SK-N-SH (cell line): ENCODE measurements at regions not wholly inside any gene's neighbourhood (a gene's known extent, or its start where the extent isn't known, plus 50 kb on each side); places are given as distances from the start of the nearest gene placed in this dataset.

Experiments used
- CTCF ChIA-PET: fragments of 300-600, 350-600 bp; formaldehyde crosslinking; extraction: SDS; loops from one replicate; lab custom pipeline; 2021; lab: Yijun Ruan, JAX
- POLR2A ChIA-PET: fragments of 350-600 bp; sonication (Branson Sonifier 250); formaldehyde crosslinking; extraction: SDS; loops from one replicate; lab custom pipeline; 2020; ENCODE audit warnings: antibody characterized with exemption, inconsistent platforms; lab: Yijun Ruan, JAX
- DNase-seq: peaks from one replicate; pipeline ENCODE4 v3.0.0; 2012
- H2AFZ ChIP-seq: fragments of 200-600 bp; sonication (generic); 2 replicates; pipeline ENCODE4 v1.8.1; 2016; ENCODE audit warnings: antibody characterized with exemption, mild to moderate bottlenecking, low read depth
- H3F3A ChIP-seq: fragments of 200-600 bp; sonication (generic); replicated peaks from 2 replicates; pipeline ENCODE3; 2016; ENCODE audit warnings: antibody characterized with exemption, mild to moderate bottlenecking; ENCODE audit not compliant: insufficient read depth
- H3K27ac ChIP-seq, 2 experiments: fragments of 200-500 bp in 1 of 2; fragments of 200-600 bp in 1 of 2; sonication (Bioruptor generic) in 1 of 2; sonication (generic), shearing (Covaris generic) in 1 of 2; 2 replicates each; pipeline versions ENCODE4 v1.5.1 to v1.6.1; 2014 to 2016; ENCODE audit warnings: low read depth in 2 of 2, inconsistent platforms in 1 of 2, low read length in 1 of 2, mild to moderate bottlenecking in 1 of 2, mixed read lengths in 1 of 2
- H3K27me3 ChIP-seq: fragments of 200-600 bp; sonication (generic), shearing (Covaris generic); 2 replicates; pipeline ENCODE4 v1.6.1; 2016; ENCODE audit warnings: mixed run types; ENCODE audit not compliant: insufficient read depth
- H3K36me3 ChIP-seq, 2 experiments: fragments of 200-500 bp in 1 of 2; fragments of 200-600 bp in 1 of 2; sonication (Bioruptor generic) in 1 of 2; sonication (generic) in 1 of 2; replicated peaks in 1 of 2; 2 replicates each; pipeline versions ENCODE3 to v1.5.1; 2014 to 2016; ENCODE audit warnings: low read length in 1 of 2, mild to moderate bottlenecking in 1 of 2; ENCODE audit not compliant: insufficient read depth in 2 of 2, control insufficient read depth in 1 of 2
- H3K4me1 ChIP-seq, 2 experiments: fragments of 200-500 bp in 1 of 2; fragments of 200-600 bp in 1 of 2; sonication (Bioruptor generic) in 1 of 2; sonication (generic), shearing (Covaris generic) in 1 of 2; 2 replicates each; pipeline versions ENCODE4 v1.5.1 to v1.6.1; 2014 to 2016; ENCODE audit warnings: low read depth in 1 of 2, low read length in 1 of 2, mixed run types in 1 of 2; ENCODE audit not compliant: insufficient read depth in 2 of 2, control insufficient read depth in 1 of 2
- H3K4me2 ChIP-seq: fragments of 200-600 bp; sonication (generic), shearing (Covaris generic); 2 replicates; pipeline ENCODE4 v1.6.1; 2017; ENCODE audit warnings: mixed run types
- H3K4me3 ChIP-seq, 2 experiments: fragments of 200-500 bp in 1 of 2; fragments of 200-600 bp in 1 of 2; sonication (Bioruptor generic) in 1 of 2; sonication (generic), shearing (Covaris generic) in 1 of 2; 2 replicates each; pipeline versions ENCODE4 v1.5.1 to v1.8.1; 2014 to 2016; ENCODE audit warnings: low read depth in 2 of 2, inconsistent platforms in 1 of 2, low read length in 1 of 2, mild to moderate bottlenecking in 1 of 2, mixed read lengths in 1 of 2, moderate library complexity in 1 of 2
- H3K79me2 ChIP-seq: fragments of 200-600 bp; sonication (generic); 2 replicates; pipeline ENCODE4 v1.8.1; 2017; ENCODE audit warnings: mild to moderate bottlenecking; ENCODE audit not compliant: insufficient read depth
- H3K9ac ChIP-seq: fragments of 200-600 bp; sonication (generic); 2 replicates; pipeline ENCODE4 v1.6.1; 2017; ENCODE audit warnings: mixed run types
- H3K9me2 ChIP-seq: fragments of 200-600 bp; sonication (generic); 2 replicates; pipeline ENCODE4 v1.6.1; 2017; ENCODE audit warnings: mixed run types
- H3K9me3 ChIP-seq: fragments of 200-600 bp; sonication (generic); 2 replicates; pipeline ENCODE4 v1.6.1; 2017; ENCODE audit warnings: mixed run types, mild to moderate bottlenecking, moderate library complexity
- H4K20me1 ChIP-seq: fragments of 200-600 bp; sonication (generic); 2 replicates; pipeline ENCODE4 v1.6.1; 2017; ENCODE audit warnings: mild to moderate bottlenecking, mixed run types; ENCODE audit not compliant: insufficient read depth
- CTCF ChIP-seq: fragments of 200-600 bp; sonication (generic); IDR thresholded peaks from 2 replicates; pipeline ENCODE4 v1.6.1; 2017; ENCODE audit warnings: antibody characterized with exemption, mild to moderate bottlenecking, moderate library complexity
- EP300 ChIP-seq, 2 experiments: IDR thresholded peaks; 2 replicates each; pipeline versions ENCODE4 v1.4.0 to v1.6.1; 2012; ENCODE audit warnings: borderline replicate concordance in 1 of 2, low read depth in 1 of 2, low read length in 1 of 2
- EZH2phosphoT487 ChIP-seq: fragments of 200-600 bp; sonication (generic); IDR thresholded peaks from 2 replicates; pipeline ENCODE4 v1.6.1; 2017; ENCODE audit warnings: low read depth, mixed run types, mild to moderate bottlenecking, antibody characterized with exemption, moderate library complexity, borderline replicate concordance
- GABPA ChIP-seq: IDR thresholded peaks from 2 replicates; pipeline ENCODE4 v1.4.0; 2012; ENCODE audit warnings: low read depth, mild to moderate bottlenecking
- JUND ChIP-seq: IDR thresholded peaks from 2 replicates; pipeline ENCODE4 v1.4.0; 2012
- MAX ChIP-seq: IDR thresholded peaks from 2 replicates; pipeline ENCODE4 v1.4.0; 2012; ENCODE audit warnings: low read depth
- MEF2A ChIP-seq: IDR thresholded peaks from 2 replicates; pipeline ENCODE4 v1.4.0; 2012; ENCODE audit warnings: low read depth, borderline replicate concordance
- NFIC ChIP-seq: IDR thresholded peaks from 2 replicates; pipeline ENCODE4 v1.4.0; 2012; ENCODE audit warnings: borderline replicate concordance
- POLR2AphosphoS5 ChIP-seq: IDR thresholded peaks from 2 replicates; pipeline ENCODE4 v1.6.1; 2012; ENCODE audit warnings: low read depth, low read length
- REST ChIP-seq: IDR thresholded peaks from 2 replicates; pipeline ENCODE4 v1.6.1; 2012; ENCODE audit warnings: mild to moderate bottlenecking, low read depth, low read length, moderate library complexity
- RFX5 ChIP-seq: IDR thresholded peaks from 2 replicates; pipeline ENCODE4 v1.6.1; 2012; ENCODE audit warnings: mild to moderate bottlenecking, improper control_type of control experiment, low read length
- RXRA ChIP-seq: IDR thresholded peaks from 2 replicates; pipeline ENCODE4 v1.4.0; 2012; ENCODE audit warnings: low read depth, mild to moderate bottlenecking, borderline replicate concordance
- SMC3 ChIP-seq: IDR thresholded peaks from 2 replicates; pipeline ENCODE4 v1.6.1; 2012; ENCODE audit warnings: low read depth, low read length, improper control_type of control experiment
- TAF1 ChIP-seq: IDR thresholded peaks from 2 replicates; pipeline ENCODE4 v1.6.1; 2012; ENCODE audit warnings: low read depth, mild to moderate bottlenecking, low read length, moderate library complexity, borderline replicate concordance
- TEAD4 ChIP-seq: IDR thresholded peaks from 2 replicates; pipeline ENCODE4 v1.4.0; 2012; ENCODE audit warnings: mild to moderate bottlenecking, borderline replicate concordance; ENCODE audit not compliant: insufficient read depth
- USF1 ChIP-seq: IDR thresholded peaks from 2 replicates; pipeline ENCODE4 v1.4.0; 2012; ENCODE audit warnings: low read depth, borderline replicate concordance
- YY1 ChIP-seq: IDR thresholded peaks from 2 replicates; pipeline ENCODE4 v1.4.0; 2012; ENCODE audit warnings: low read depth, mild to moderate bottlenecking
- ZBTB33 ChIP-seq: IDR thresholded peaks from 2 replicates; pipeline ENCODE4 v1.4.0; 2012; ENCODE audit warnings: low read depth, borderline replicate concordance
- WGBS: methylation state at CpG from one replicate; pipeline ENCODE4 v1.1.6; 2017; ENCODE audit warnings: low lambda C conversion rate; 5-methylcytosine and 5-hydroxymethylcytosine counted together
- TF ChIP-seq, protein P1 (sequence below): fragments of 150-350 bp; IDR thresholded peaks from 2 replicates; pipeline ENCODE4 v1.6.1; 2016; ENCODE audit warnings: mild to moderate bottlenecking, low read depth, low read length

DNA sequence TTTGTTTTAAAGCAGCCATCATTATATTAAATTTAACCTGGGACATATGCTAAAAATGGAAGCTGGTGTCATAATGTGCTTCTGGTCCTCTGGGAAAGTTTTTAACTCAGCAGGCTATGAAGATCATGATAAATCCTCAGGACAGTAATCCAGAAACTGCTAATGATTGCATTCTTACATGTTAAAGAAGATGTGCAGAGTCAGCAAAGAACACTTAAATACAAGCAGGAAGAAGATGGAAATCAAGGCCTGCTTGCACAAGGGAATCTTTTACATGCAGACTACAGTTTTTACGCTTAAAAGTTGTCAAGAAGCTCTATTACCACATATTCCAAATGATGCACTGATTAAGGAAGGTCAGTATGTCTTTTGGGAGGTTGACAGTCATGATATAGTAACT lies 246.0 kb upstream of the PTPRD start:
- H2AFZ ChIP-seq = no peak overlapping the region
- no peak overlapping the region for H3K4me3 ChIP-seq
- no peaks in the 10 kb centered on the region for H3K9me3 ChIP-seq
- H3K4me2 ChIP-seq = no peak overlapping the region
- H3K9me2 ChIP-seq = no peaks in the 10 kb centered on the region
- POLR2A ChIA-PET = no interaction called here
- H4K20me1 ChIP-seq = no peaks in the 10 kb centered on the region
- peaks cover 5% of the 10 kb centered on the region for H3F3A ChIP-seq
- TF ChIP-seq NFIC (no peak), YY1 (no peak), TAF1 (no peak), SMC3 (no peak), EP300 (IDR thresholded peaks at IDR 0.05; ENCODE audit: borderline replicate concordance in 1 of 2, low read depth in 1 of 2, low read length in 1 of 2) (no peak), RFX5 (no peak), REST (no peak), MEF2A (no peak), JUND (no peak), USF1 (no peak), CTCF (no peak), TEAD4 (no peak), POLR2AphosphoS5 (no peak), GABPA (no peak), ZBTB33 (no peak), EZH2phosphoT487 (no peak), MAX (no peak), RXRA (no peak)
- TF ChIP-seq, protein P1, sequence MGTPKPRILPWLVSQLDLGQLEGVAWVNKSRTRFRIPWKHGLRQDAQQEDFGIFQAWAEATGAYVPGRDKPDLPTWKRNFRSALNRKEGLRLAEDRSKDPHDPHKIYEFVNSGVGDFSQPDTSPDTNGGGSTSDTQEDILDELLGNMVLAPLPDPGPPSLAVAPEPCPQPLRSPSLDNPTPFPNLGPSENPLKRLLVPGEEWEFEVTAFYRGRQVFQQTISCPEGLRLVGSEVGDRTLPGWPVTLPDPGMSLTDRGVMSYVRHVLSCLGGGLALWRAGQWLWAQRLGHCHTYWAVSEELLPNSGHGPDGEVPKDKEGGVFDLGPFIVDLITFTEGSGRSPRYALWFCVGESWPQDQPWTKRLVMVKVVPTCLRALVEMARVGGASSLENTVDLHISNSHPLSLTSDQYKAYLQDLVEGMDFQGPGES = no peak
- no peaks in the 10 kb centered on the region for H3K4me1 ChIP-seq
- no peaks in the 10 kb centered on the region for H3K79me2 ChIP-seq
- no peak for DNase-seq
- 11% methylated on average over 1 of the region's 1 CpG for WGBS
- CTCF ChIA-PET = no interaction called here
- no peaks in the 10 kb centered on the region for H3K27me3 ChIP-seq
- no peak overlapping the region for H3K27ac ChIP-seq
- H3K36me3 ChIP-seq = no peaks in the 10 kb centered on the region
- H3K9ac ChIP-seq = no peak overlapping the region
